ENCODE measurements at regions not wholly inside any gene's neighbourhood (a gene's known extent, or its start where the extent isn't known, plus 50 kb on each side); places are given as distances from the start of the nearest gene placed in this dataset.
"Not testable (repeated sequence)": the region's sequence is repeated elsewhere in the genome, so short reads cannot be mapped to it uniquely, and the experiment has no call there.

- DNase-seq: no peak
Measured at GRCh38 chr10:125264757-125265578, 104.6 kb upstream of the CTBP2 start.

GRCh38 chr10:125264091-125264490 is 103.7 kb upstream of the CTBP2 start:
- no peak for DNase-seq

- no peak for DNase-seq
Measured at GRCh38 chr10:125263551-125263950, 103.2 kb upstream of the CTBP2 start.

- no peak for DNase-seq
Measured at GRCh38 chr10:125262920-125263319, 102.6 kb upstream of the CTBP2 start.

GRCh38 chr10:125262409-125262808 is 102.0 kb upstream of the CTBP2 start:
- no peak for DNase-seq

GRCh38 chr10:125261491-125262186 is 101.3 kb upstream of the CTBP2 start:
- no peak for DNase-seq

- no peak for DNase-seq
Measured at GRCh38 chr10:125260260-125260659, 99.9 kb upstream of the CTBP2 start.

- no peak for DNase-seq
Measured at GRCh38 chr10:125259651-125260050, 99.3 kb upstream of the CTBP2 start.

- no peak for DNase-seq
Measured at GRCh38 chr10:125258676-125259075, 98.3 kb upstream of the CTBP2 start.

- no peak for DNase-seq
Measured at GRCh38 chr10:125257521-125258108, 97.3 kb upstream of the CTBP2 start.

GRCh38 chr10:125256026-125256425 is 95.7 kb upstream of the CTBP2 start:
- DNase-seq: no peak

- DNase-seq: no peak
Measured at GRCh38 chr10:125252937-125253336, 92.6 kb upstream of the CTBP2 start.

GRCh38 chr10:125250834-125251233 is 90.5 kb upstream of the CTBP2 start:
- DNase-seq: not testable (repeated sequence)

- no peak for DNase-seq
Measured at GRCh38 chr10:125249948-125250347, 89.6 kb upstream of the CTBP2 start.

GRCh38 chr10:125248489-125248888 is 88.1 kb upstream of the CTBP2 start:
- no peak for DNase-seq

GRCh38 chr10:125247576-125247975 is 87.2 kb upstream of the CTBP2 start:
- DNase-seq: no peak

- DNase-seq: no peak
Measured at GRCh38 chr10:125243532-125244253, 83.3 kb upstream of the CTBP2 start.

GRCh38 chr10:125238682-125239081 is 78.3 kb upstream of the CTBP2 start:
- DNase-seq: no peak

GRCh38 chr10:125236091-125236490 is 75.7 kb upstream of the CTBP2 start:
- no peak for DNase-seq

GRCh38 chr10:125235093-125236069 is 75.0 kb upstream of the CTBP2 start:
- DNase-seq: no peak

GRCh38 chr10:125234576-125234975 is 74.2 kb upstream of the CTBP2 start:
- not testable (repeated sequence) for DNase-seq

- DNase-seq: no peak
Measured at GRCh38 chr10:125233726-125234125, 73.4 kb upstream of the CTBP2 start.

Data from NCI-H1092 (cell line).